Suprapubic skin (tissue), 4 donors: ENCODE measurements at regions not wholly inside any gene's neighbourhood (a gene's known extent, or its start where the extent isn't known, plus 50 kb on each side); places are given as distances from the start of the nearest gene placed in this dataset.

Source experiments
- CTCF ChIP-seq, 2 donors: fragments of 200-600 bp in 1 of 2; fragments of 450-650 bp in 1 of 2; sonication (generic) in 1 of 2; IDR thresholded peaks; one replicate each; pipeline ENCODE4 v1.5.1; 2016 to 2019; ENCODE audit warnings: antibody characterized with exemption in 2 of 2, mild to moderate bottlenecking in 1 of 2, moderate library complexity in 1 of 2
- EP300 ChIP-seq: sonication (generic); formaldehyde crosslinking; IDR thresholded peaks from one replicate; pipeline ENCODE4 v1.6.1; 2017; ENCODE audit warnings: antibody characterized with exemption
- POLR2A ChIP-seq, 2 donors: fragments of 450-650 bp; IDR thresholded peaks; one replicate each; pipeline ENCODE4 v1.6.1; 2017; ENCODE audit warnings: antibody characterized with exemption in 2 of 2, mild to moderate bottlenecking in 2 of 2, moderate library complexity in 2 of 2
- POLR2AphosphoS5 ChIP-seq, 3 donors: sonication (generic); formaldehyde crosslinking; IDR thresholded peaks; one replicate each; pipeline ENCODE4 v1.6.1; 2017; ENCODE audit warnings: antibody characterized with exemption in 3 of 3

GRCh38 chrX:65900850-65901844, 138.7 kb downstream of the VSIG4 start:
- TF ChIP-seq POLR2AphosphoS5 (IDR thresholded peaks at IDR 0.05), result no peak
- no peak for TF ChIP-seq POLR2A (IDR thresholded peaks at IDR 0.05)
- TF ChIP-seq CTCF (IDR thresholded peaks at IDR 0.05), result no peak
- no peak for TF ChIP-seq EP300
